ENCODE measurements at regions not wholly inside any gene's neighbourhood (a gene's known extent, or its start where the extent isn't known, plus 50 kb on each side); places are given as distances from the start of the nearest gene placed in this dataset.

GRCh38 chr1:116286541-116286971 lies 86.5 kb upstream of the ATP1A1 start:
- 41 to 48% (median 44%) methylated on average over 1 of the region's 1 CpG for WGBS, 4 donors
- no peaks in the 10 kb centered on the region for H3K9me3 ChIP-seq (replicated peaks in 1 of 3)
- no peaks in the 10 kb centered on the region for H3K27me3 ChIP-seq
- no peaks in the 10 kb centered on the region for H3K36me3 ChIP-seq (replicated peaks in 1 of 2)
- no peak for TF ChIP-seq POLR2A (IDR thresholded peaks at IDR 0.05)
- TF ChIP-seq, protein P1, sequence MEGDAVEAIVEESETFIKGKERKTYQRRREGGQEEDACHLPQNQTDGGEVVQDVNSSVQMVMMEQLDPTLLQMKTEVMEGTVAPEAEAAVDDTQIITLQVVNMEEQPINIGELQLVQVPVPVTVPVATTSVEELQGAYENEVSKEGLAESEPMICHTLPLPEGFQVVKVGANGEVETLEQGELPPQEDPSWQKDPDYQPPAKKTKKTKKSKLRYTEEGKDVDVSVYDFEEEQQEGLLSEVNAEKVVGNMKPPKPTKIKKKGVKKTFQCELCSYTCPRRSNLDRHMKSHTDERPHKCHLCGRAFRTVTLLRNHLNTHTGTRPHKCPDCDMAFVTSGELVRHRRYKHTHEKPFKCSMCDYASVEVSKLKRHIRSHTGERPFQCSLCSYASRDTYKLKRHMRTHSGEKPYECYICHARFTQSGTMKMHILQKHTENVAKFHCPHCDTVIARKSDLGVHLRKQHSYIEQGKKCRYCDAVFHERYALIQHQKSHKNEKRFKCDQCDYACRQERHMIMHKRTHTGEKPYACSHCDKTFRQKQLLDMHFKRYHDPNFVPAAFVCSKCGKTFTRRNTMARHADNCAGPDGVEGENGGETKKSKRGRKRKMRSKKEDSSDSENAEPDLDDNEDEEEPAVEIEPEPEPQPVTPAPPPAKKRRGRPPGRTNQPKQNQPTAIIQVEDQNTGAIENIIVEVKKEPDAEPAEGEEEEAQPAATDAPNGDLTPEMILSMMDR (IDR thresholded peaks at IDR 0.05), result no peak
- DNase-seq, result no peak
- H3K27ac ChIP-seq, result no peak overlapping the region
- intact Hi-C loops (cut with DNase I), result no loop called here
- no peak overlapping the region for H3K4me3 ChIP-seq
- H3K4me1 ChIP-seq (replicated peaks in 1 of 2), result no peaks in the 10 kb centered on the region

- 76 to 83% (median 79%) methylated on average over 5 of the region's 5 CpGs for WGBS, 4 donors
- TF ChIP-seq, protein P1 (IDR thresholded peaks at IDR 0.05), result no peak
- no peak for TF ChIP-seq POLR2A (IDR thresholded peaks at IDR 0.05)
- Histone ChIP-seq H3K36me3 (replicated peaks in 1 of 2) (no peaks in the 10 kb centered on the region), H3K4me3 (no peak overlapping the region), H3K27ac (no peak overlapping the region), H3K4me1 (replicated peaks in 1 of 2) (no peaks in the 10 kb centered on the region), H3K27me3 (no peaks in the 10 kb centered on the region), H3K9me3 (replicated peaks in 1 of 3) (no peaks in the 10 kb centered on the region)
- intact Hi-C loops (cut with DNase I), result no loop called here
- DNase-seq, result no peak
Measured at GRCh38 chr1:116287341-116288200, 85.5 kb upstream of the ATP1A1 start.

GRCh38 chr1:116288201-116288598 lies 84.8 kb upstream of the ATP1A1 start:
- intact Hi-C loops (cut with DNase I), result no loop called here
- Histone ChIP-seq H3K9me3 (replicated peaks in 1 of 3) (no peaks in the 10 kb centered on the region), H3K4me3 (no peak overlapping the region), H3K27ac (no peak overlapping the region), H3K36me3 (replicated peaks in 1 of 2) (no peaks in the 10 kb centered on the region), H3K4me1 (replicated peaks in 1 of 2) (no peaks in the 10 kb centered on the region), H3K27me3 (no peaks in the 10 kb centered on the region)
- no peak for DNase-seq
- WGBS, 4 donors, result 70 to 86% (median 77%) methylated on average over 2 of the region's 2 CpGs
- no peak for TF ChIP-seq POLR2A (IDR thresholded peaks at IDR 0.05)
- TF ChIP-seq, protein P1 (IDR thresholded peaks at IDR 0.05), result no peak

- no peaks in the 10 kb centered on the region for H3K9me3 ChIP-seq (replicated peaks in 1 of 3)
- DNase-seq, result peak in 5 of 7 donors; percentile 21 to 72 (median 40)
- H3K27ac ChIP-seq, result no peak overlapping the region
- 57 to 72% (median 66%) methylated on average over 2 of the region's 2 CpGs for whole genome bisulfite sequencing, 4 donors
- H3K4me3 ChIP-seq, result no peak overlapping the region
- no peaks in the 10 kb centered on the region for H3K4me1 ChIP-seq (replicated peaks in 1 of 2)
- TF ChIP-seq, protein P1 (IDR thresholded peaks at IDR 0.05), result no peak
- TF ChIP-seq POLR2A (IDR thresholded peaks at IDR 0.05), result no peak
- intact Hi-C loops (cut with DNase I), result no loop called here
- no peaks in the 10 kb centered on the region for H3K36me3 ChIP-seq (replicated peaks in 1 of 2)
- no peaks in the 10 kb centered on the region for H3K27me3 ChIP-seq
Measured at GRCh38 chr1:116289193-116289592, 83.9 kb upstream of the ATP1A1 start.
